Ramos (cell line): ENCODE measurements at regions not wholly inside any gene's neighbourhood (a gene's known extent, or its start where the extent isn't known, plus 50 kb on each side); places are given as distances from the start of the nearest gene placed in this dataset.

Source experiments
- in situ Hi-C: fragments of 300-500 bp; cut with MboI; formaldehyde crosslinking; loops from one replicate; pipeline ENCODE4 v1.14.3; 2022; ENCODE audit warnings: low sequenced_read_pairs; ENCODE audit not compliant: unreplicated experiment

DNA sequence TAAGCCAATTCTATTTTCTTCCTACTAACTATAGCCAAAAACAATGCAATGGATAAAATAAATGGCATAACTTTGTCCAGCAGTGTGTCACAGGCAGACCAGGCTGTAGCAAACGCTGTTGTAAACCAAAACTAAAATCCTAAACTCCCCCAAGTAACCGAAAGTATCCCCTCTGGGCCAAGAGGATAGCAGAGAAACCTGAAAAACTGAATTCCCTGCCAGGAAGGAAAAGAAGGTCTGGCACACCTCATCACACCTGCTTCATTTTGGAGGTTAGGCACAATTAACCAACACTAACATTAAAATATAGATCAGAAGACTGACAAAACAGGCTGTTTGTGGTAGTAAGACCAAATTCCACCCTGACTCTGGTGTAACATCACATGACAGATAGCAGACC lies 356.8 kb upstream of the C1orf87 start:
- in situ Hi-C loops: no loop called here

DNA sequence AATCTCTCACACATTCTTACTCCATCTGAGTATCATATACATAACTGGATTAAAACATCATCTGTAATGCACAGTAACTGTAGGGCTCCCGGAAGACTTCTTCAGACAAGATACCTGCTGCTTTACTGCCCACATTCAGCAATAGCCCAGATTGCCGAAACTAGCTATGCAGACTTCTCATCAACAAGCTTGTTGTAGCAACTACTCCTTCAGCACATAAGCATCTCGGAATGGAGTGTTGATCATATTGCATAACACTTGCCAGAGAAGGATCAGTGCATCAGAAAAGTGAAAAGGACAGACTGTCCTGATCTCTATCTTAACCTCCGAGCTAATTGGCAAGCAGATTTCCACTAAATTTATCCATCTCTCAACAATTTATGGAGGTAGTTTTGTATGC lies 354.6 kb upstream of the C1orf87 start:
- in situ Hi-C loops: no loop called here

DNA sequence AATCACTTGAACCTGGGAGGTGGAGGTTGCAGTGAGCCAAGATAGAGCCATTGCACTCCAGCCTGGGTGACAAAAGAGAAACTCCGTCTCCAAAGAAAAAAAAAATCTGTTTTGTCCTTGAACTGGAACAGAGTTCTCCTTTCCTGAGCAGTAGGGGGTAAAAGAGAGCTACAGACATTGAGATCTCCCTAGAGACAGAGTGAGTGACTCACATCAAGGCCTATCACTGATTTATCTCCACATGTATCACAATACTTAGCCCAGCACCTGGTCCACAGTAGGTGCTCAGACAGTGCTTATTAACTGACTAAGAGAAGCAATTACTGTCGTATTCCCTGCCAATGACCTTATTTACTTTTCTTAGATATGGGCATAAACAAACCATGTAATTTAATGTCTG lies 354.1 kb upstream of the C1orf87 start:
- in situ Hi-C loops: no loop called here

DNA sequence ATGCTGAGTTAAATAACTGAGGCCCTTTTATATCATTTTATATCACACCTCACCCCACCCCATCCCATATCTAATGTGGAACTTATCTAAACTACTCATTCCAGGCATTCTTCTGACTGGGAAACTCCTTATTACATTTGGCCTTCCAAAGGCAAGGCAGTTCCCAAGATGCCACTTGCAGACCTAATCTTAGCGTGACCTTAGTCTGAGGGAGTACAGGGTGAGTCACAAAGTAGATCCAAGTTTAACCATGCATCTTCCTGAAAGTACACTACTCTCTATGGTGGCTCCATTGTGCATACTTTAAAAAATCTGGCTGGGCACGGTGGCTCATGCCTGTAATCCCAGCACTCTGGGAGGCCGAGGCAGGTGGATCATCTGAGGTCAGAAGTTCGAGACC lies 353.6 kb upstream of the C1orf87 start:
- in situ Hi-C loops: no loop called here

DNA sequence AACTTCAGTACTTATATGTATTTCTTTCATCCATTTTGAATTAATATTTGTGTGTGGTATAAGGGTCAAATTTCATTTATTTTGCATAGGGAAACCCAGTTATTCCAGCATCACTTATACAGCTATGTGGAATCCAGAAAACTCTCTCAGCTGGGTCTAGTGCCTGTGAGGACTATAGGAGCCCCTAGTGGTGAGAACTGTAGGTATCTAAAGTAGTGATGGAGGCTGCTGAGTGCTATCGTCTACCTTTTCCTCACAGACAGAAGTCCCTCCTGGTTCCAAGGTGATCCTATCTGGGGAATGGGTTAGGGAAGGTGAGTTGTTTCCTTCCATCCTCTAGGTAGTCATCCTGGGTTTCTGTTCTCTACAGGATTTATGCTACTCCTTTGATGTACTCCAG lies 352.0 kb upstream of the C1orf87 start:
- in situ Hi-C loops: no loop called here

DNA sequence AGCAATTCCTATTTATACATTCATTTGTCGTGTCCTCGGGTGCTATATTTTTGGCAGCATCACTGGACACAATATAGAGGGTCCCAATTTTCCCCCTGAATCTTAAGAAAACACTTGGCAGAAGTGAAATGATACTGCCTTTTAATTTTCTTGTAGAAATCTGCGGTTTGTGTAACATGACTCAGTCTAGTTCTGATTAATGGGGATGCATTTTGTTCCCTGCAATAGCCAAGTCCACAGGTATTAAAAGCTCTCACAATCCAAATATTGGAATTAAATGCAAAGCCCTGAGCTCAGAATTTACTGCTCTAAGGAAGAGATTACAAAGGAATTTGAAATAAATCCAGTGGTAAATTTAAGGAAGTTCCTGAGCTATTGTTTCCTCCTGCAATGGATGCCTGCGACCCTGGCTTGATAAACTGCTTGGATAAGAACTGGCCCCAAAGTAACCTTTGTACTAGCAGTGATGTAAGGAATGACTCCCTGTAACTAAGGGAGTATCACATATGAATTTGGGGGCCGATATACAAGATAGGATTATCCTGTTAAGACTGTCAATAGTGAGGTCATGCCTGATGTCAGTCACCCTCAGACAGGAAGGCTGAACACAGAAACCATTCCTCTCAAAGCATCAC lies 349.7 kb upstream of the C1orf87 start:
- in situ Hi-C loops: no loop called here

DNA sequence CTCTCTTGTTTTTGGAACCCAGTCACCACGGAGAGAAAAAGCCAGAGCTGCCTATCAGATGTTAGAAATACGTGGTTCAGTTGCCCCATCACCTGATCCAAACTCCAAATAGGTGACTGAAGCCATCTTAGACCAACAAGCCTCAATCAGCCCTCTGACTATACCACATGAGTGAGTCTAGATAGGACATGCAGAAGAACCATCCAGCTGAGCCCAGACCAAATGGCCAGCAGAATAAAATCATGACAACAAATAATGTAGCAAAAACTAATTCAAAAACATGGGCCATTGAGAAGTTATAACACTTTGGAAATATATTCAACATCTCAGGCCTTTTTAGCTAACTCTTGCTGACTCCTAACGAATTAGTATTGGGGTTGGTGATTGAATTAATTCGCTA lies 348.4 kb upstream of the C1orf87 start:
- in situ Hi-C loops: no loop called here

DNA sequence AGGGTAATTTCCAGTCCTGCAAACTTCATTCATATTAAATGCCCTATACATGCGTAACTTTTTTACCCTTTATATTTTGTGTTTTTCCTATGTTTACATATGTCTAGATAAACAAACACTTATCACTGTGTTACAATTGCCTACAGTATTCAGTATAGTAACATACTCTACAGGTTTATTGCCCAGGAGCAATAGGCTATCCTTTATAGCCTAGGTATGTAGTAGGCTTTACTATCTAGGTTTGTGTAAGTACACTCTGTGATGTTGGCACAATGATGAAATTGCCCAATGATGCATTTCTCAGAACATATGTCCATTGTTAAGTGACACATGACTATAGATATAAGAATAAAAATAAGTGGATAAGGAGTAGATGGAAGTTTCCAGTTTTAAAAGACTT lies 345.5 kb upstream of the C1orf87 start:
- in situ Hi-C loops: no loop called here

DNA sequence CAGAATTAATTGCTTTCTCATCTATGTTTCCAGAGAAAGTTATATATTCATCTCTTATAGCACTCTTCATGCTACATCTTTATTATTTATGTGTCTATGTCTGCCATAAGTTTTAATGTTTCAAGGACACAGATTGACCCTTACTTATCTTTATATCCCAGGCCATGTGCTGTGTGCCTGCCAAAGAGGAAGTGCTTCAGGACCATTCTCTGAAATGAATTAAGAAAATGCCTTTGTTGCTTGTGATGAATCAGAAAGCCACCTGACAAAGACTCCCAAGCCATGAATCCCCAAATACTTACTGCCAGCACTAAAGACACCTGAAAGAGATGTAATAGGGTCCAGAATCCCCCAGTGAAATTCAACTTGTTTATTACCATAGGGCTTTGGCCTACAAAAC lies 342.1 kb upstream of the C1orf87 start:
- in situ Hi-C loops: no loop called here

DNA sequence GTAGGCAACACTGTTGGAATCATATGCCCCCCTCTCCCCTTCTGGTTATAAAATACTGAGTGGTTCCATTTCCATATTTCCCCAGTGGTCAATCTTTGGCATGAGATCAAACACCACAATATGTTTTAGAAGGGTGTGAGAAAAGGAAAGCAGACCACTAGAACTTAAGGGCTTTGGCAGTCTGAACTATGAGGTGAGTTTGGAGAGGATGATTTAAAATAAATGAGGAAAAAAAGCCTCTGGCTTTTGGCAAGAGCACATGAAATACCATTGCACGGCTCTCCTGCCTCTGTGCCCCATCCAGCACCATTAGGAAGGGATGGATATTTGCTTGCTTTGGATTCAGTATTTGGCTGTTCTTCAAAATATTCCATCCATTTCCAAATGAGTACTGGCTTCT lies 339.5 kb upstream of the C1orf87 start:
- in situ Hi-C loops: no loop called here

DNA sequence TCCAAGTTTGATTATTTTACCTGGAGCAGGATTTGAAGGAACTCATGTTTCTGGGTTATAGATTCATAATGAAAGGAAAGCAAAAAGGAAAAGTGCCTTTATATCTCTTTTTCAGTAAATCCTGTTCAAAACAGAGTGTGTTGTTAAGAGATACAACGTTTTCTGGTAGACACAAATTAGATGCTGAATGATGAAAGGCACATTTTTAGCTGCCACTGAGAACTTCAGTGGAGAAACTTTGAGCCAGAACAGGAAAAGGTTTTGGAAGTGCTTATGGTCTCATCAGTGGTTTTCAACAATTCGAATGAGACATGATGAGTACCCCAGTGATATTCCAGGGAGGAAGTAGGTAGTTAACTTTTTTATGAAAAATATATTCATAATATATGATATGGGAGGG lies 338.0 kb upstream of the C1orf87 start:
- in situ Hi-C loops: no loop called here

DNA sequence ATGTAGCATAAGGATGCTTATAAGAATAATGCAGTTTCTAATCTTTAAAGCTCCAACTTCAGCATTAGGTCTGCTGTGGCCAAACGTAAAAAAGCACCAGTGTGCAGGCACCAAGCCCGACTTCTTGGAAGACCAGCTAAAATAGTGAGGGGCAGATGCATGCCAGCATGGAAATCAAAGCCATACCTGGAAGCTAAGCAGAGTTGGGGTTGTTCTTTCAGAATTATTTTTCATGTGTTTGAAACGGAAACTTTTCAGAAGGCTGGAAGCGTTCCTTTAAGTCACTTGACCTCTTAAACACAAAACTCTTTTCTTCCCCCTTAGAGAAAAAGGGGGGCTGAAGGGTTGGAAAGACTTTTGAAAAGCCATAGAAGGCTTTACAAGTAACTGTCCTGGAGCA lies 329.2 kb upstream of the C1orf87 start:
- in situ Hi-C loops: no loop called here

DNA sequence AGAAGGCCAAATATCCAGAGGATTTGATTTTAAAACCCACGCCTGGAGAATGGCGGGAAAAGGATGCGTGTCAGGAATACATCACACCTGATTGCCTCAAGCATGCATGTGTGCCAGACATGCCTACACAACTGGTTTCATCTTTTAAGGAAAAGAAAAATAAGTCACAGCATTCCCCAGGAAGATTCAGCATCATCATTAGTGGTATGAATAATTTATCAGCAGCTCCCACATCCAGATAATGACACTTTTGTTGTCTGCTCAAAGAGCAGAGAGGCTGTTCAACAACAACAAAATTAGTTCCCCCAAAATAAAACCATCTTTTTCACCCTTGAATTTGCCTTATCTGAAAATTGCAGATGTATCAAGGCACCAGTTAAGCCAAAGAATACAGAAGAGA lies 328.6 kb upstream of the C1orf87 start:
- in situ Hi-C loops: no loop called here

DNA sequence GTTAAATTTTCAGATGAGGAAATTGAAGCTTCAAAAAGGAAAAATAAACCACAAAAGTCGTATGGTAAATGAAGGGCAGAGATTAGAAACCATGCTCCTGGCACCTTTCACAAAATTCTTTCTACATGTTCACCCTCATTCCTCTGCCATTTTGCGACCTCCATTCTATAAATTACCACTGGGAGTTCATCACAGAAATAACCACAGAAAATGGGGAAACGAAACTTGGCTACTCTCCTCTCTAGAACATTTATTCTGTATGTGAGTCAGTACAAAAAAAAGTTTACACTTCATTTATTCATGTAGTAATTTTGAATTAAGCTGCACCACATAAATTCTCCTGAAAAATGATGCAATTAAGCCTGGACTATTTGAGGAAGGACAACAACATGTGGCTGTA lies 320.9 kb upstream of the C1orf87 start:
- in situ Hi-C loops: no loop called here

DNA sequence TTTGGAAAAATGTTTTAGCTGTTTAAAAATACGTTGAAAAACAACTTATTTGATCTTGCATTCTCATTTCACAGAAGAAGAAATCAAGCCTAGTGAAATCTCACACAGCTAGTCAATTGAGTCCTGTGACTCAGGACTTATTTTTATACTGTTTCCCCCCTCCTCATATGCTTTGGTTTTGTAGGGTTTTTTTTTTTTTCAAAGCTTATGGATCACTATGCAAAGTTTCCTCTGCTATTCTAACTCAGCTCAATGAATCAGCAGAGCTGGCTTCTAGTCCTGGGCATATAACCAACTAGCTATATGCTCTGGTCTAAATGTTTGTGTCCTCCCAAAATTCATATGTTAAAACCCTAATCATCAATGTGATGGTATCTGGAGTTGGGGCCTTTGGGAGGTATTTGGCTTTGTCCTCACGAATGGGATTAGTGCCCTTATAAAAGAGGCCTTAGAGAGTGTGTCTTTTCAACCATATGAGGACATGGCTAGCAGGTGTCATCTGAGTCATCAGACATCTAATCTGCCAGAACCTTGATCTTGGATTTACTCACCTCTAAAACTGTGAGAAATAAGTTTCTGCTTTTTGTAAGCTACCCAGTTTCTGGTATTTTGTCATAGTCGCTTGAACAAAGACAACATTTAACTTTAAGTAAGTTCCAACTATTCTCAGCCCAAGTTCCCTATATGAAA lies 317.2 kb upstream of the C1orf87 start:
- in situ Hi-C loops: no loop called here

DNA sequence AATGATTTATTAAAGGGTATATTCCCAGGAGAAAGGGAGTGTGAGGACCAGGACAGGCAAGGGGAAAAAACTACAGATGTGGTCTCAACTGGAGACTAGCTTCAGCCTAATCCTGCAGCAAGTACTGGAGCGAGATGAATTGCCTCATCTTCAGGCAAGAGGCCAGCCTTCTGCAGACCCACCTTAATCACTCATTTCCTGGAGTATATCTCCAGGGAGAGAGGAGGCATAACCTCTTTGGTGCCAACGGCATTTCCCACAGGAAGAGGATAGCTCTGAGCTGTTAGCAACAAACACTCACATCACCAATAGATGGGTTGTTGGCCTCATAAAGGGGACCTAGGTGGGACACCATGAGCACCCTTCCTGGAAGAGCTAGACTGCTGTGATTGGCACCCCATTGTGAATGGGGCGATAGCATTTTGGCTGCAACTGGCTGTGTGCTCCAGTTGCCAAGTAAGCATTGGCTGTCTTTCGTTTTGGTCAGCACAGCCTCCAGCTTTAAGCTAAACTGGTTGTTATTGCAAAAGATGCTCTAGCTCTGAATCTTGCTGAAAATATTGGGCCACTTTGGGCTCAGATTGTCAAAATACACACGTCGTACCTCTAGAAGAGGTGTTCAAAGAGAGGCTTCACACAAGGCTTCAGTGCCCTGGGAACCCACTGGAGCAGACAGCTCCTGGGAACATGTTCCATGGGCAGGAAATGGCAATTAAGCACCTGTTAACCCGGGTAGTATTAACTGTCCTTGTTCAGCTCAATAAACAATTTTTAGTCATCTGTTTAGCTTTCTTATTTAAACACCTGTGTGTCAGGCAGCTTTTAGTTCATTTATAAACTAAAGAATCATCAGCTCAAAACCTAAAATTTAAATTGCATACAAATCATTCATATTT lies 314.8 kb upstream of the C1orf87 start:
- in situ Hi-C loops: no loop called here

DNA sequence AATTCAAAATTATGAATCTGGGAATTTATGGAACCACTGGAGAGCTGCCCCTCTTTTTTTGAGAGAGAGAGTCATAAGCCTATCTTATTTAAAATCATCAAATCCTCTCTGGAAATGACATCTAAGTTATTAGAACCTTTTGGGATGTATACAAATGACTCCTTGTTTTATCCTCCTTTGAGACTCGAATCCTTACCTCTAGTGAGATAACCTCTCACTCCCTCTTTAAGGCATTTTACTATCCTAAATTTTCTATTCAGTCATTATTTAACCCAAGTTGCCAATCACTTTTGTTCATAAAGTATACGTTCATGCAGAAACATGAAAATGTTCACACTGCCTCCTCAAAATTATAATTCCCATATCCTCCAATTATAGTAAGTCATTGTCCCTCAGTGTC lies 313.6 kb upstream of the C1orf87 start:
- in situ Hi-C loops: no loop called here

DNA sequence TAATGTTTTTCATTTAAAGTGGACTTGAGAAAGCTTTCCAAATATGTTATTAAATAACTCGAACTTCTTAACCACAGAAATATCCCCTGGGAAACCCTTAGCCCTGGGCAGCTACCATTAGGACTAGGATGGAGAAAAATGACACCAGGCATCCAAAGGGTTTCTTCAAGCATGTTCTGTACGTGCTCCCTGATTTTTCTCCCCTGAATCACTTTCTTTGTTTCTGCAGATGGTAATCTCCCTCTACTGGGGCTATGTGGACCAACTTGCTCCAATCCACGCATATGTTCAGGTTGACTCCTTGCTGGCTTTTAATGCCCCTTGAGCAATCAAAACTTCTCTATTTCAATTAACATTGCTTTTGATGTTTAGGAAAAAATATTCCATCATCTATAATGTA lies 312.7 kb upstream of the C1orf87 start:
- in situ Hi-C loops: no loop called here

DNA sequence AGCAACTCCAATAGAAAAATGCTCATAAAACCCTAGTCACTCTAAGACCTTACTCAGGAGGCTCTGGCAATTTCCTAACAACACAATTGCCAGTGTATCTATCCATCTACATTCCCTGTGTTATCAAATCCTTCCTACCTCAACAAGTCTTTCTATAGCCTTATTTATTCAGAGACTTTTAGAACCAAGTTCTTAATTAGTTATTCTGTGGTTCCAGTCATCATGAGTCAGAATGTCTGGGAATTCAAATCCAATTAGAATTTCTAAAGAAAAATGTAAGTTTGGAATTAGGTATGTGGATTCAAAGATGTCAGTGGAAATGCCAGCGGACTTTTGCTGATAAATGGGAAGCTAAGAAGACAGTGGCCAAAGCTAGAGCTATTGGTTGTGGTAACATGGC lies 302.6 kb upstream of the C1orf87 start:
- in situ Hi-C loops: no loop called here

DNA sequence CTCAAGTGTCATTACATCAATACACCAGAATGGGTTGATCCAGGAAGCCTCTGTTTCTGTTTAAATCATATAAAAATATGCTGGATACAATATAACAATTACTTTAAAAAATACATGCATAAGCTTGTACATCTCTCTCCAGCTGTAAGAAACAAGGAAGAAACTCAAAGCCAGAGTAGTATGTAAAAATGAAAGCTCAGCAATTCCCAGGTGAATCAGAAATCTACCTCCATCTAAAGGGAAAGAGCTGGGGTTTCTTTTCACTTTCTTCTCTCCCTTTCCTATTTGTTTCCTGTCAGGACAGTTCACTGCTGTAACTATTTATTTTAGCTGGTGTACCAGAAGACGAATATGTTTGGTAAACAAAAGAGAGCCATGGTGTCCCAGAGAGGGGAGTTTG lies 301.0 kb upstream of the C1orf87 start:
- in situ Hi-C loops: no loop called here

DNA sequence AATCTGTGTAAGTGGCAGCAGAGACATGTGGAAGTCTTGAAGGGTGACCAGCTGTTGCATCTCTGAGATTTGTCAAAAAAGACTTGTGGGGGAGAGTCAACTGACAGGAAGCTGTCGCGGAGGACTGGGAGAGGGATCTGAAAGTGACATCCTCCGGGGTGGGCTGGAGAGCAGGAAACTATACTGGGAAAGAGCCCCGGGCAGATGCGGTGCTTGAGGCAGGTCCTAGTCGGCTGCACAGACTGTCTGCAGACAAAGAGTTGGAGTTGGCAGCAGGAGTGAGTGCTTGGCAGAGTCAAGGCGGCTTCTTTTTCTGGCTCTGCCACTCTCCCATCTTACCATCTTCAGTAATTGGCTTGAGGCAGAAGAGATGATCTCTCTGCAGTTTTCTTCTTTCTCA lies 294.0 kb upstream of the C1orf87 start:
- in situ Hi-C loops: no loop called here
